ENCODE measurements at regions not wholly inside any gene's neighbourhood (a gene's known extent, or its start where the extent isn't known, plus 50 kb on each side); places are given as distances from the start of the nearest gene placed in this dataset.
A peak's percentile ranks its signal among the peaks of the same experiment; 100 is the strongest.

- no peaks in the 10 kb centered on the region for H4K20me1 ChIP-seq (ENCODE audit: insufficient read depth, low read length)
- TF ChIP-seq CTCF (IDR thresholded peaks at IDR 0.05; ENCODE audit: insufficient read depth, low read depth, low read length): no peak
- TF ChIP-seq EZH2 (IDR thresholded peaks at IDR 0.05; ENCODE audit: insufficient read depth, low read length): no peak
- no peaks in the 10 kb centered on the region for H3K36me3 Mint-ChIP-seq (ENCODE audit: low read depth, unreplicated experiment)
- H2AFZ ChIP-seq (ENCODE audit: low read depth, low read length): no peak overlapping the region
- no peak overlapping the region for H3K4me3 Mint-ChIP-seq (ENCODE audit: unreplicated experiment)
- peaks cover 31% of the 10 kb centered on the region for H3K4me1 Mint-ChIP-seq (ENCODE audit: low read depth, unreplicated experiment)
- no peaks in the 10 kb centered on the region for H3K9me3 ChIP-seq (ENCODE audit: insufficient read depth, low read depth, low read length)
- H3K79me2 ChIP-seq (ENCODE audit: insufficient read depth, low read length): no peaks in the 10 kb centered on the region
- H3K9me3 Mint-ChIP-seq (ENCODE audit: unreplicated experiment): peaks cover 13% of the 10 kb centered on the region
- FAIRE-seq: peak; percentile 64
- no peaks in the 10 kb centered on the region for H3K36me3 ChIP-seq (ENCODE audit: insufficient read depth, low read length)
- H3K9ac ChIP-seq (ENCODE audit: low read length): no peak overlapping the region
- H3K27ac Mint-ChIP-seq (ENCODE audit: unreplicated experiment): peak overlapping the region; percentile 91
- no peaks in the 10 kb centered on the region for H3K27me3 Mint-ChIP-seq (ENCODE audit: low read depth, unreplicated experiment)
- no peak overlapping the region for H3K4me2 ChIP-seq (ENCODE audit: low read length)
- H3K4me3 ChIP-seq (ENCODE audit: insufficient read depth, low read depth, low read length): no peak overlapping the region
- no peak overlapping the region for H3K27ac ChIP-seq (ENCODE audit: low read depth, low read length)
- H3K4me1 ChIP-seq (ENCODE audit: insufficient read depth, low read length): peaks cover 15% of the 10 kb centered on the region
- no peak for DNase-seq (ENCODE audit: low read depth)
- H3K27me3 ChIP-seq (ENCODE audit: insufficient read depth, low read length): no peaks in the 10 kb centered on the region
Observed at GRCh38 chr15:31457161-31457560, 130.5 kb downstream of the KLF13 start.

- H3K4me1 Mint-ChIP-seq (ENCODE audit: low read depth, unreplicated experiment): peaks cover 31% of the 10 kb centered on the region
- Histone ChIP-seq H4K20me1 (ENCODE audit: insufficient read depth, low read length) (no peaks in the 10 kb centered on the region), H3K4me3 (ENCODE audit: insufficient read depth, low read depth, low read length) (no peak overlapping the region), H3K27ac (ENCODE audit: low read depth, low read length) (no peak overlapping the region), H3K4me2 (ENCODE audit: low read length) (no peak overlapping the region), H3K79me2 (ENCODE audit: insufficient read depth, low read length) (no peaks in the 10 kb centered on the region), H3K36me3 (ENCODE audit: insufficient read depth, low read length) (no peaks in the 10 kb centered on the region), H3K27me3 (ENCODE audit: insufficient read depth, low read length) (no peaks in the 10 kb centered on the region), H3K4me1 (ENCODE audit: insufficient read depth, low read length) (peaks cover 15% of the 10 kb centered on the region), H3K9me3 (ENCODE audit: insufficient read depth, low read depth, low read length) (no peaks in the 10 kb centered on the region), H2AFZ (ENCODE audit: low read depth, low read length) (no peak overlapping the region), H3K9ac (ENCODE audit: low read length) (no peak overlapping the region)
- no peaks in the 10 kb centered on the region for H3K36me3 Mint-ChIP-seq (ENCODE audit: low read depth, unreplicated experiment)
- TF ChIP-seq CTCF (IDR thresholded peaks at IDR 0.05; ENCODE audit: insufficient read depth, low read depth, low read length) (no peak), EZH2 (IDR thresholded peaks at IDR 0.05; ENCODE audit: insufficient read depth, low read length) (no peak)
- no peaks in the 10 kb centered on the region for H3K27me3 Mint-ChIP-seq (ENCODE audit: low read depth, unreplicated experiment)
- FAIRE-seq: no peak
- peak overlapping the region; percentile 91 for H3K27ac Mint-ChIP-seq (ENCODE audit: unreplicated experiment)
- peaks cover 13% of the 10 kb centered on the region for H3K9me3 Mint-ChIP-seq (ENCODE audit: unreplicated experiment)
- no peak overlapping the region for H3K4me3 Mint-ChIP-seq (ENCODE audit: unreplicated experiment)
- DNase-seq (ENCODE audit: low read depth): peak; percentile 72
Observed at GRCh38 chr15:31457631-31458526, 131.2 kb downstream of the KLF13 start.
